Stimulated activated memory B cell treated with anti-CD40 and anti-IgM and Interleukin-4, amounts not matched to agents 10 μg/mL and 1 μg/mL and 100 μg/mL, for 72 hours (primary cell): ENCODE measurements at regions not wholly inside any gene's neighbourhood (a gene's known extent, or its start where the extent isn't known, plus 50 kb on each side); places are given as distances from the start of the nearest gene placed in this dataset.
"Not testable (repeated sequence)": the region's sequence is repeated elsewhere in the genome, so short reads cannot be mapped to it uniquely, and the experiment has no call there.

Experiments used
- ATAC-seq: fragments of 150-1000 bp; cut with Tn5 transposase; 2 replicates; pipeline ENCODE4 v1.10.0; 2021
- H3K27ac Mint-ChIP-seq: one replicate; pipeline ENCODE4 v1.8.0; 2022; ENCODE audit warnings: mild to moderate bottlenecking, mixed read lengths
- H3K27me3 Mint-ChIP-seq: one replicate; pipeline ENCODE4 v1.8.0; 2022; ENCODE audit warnings: mixed read lengths
- H3K36me3 Mint-ChIP-seq: one replicate; pipeline ENCODE4 v1.8.0; 2022; ENCODE audit warnings: mixed read lengths
- H3K4me1 Mint-ChIP-seq: one replicate; pipeline ENCODE4 v1.8.0; 2022; ENCODE audit warnings: mixed read lengths
- H3K4me3 Mint-ChIP-seq: one replicate; pipeline ENCODE4 v1.8.0; 2022; ENCODE audit warnings: mild to moderate bottlenecking, moderate library complexity, mixed read lengths
- H3K9me3 Mint-ChIP-seq: one replicate; pipeline ENCODE4 v1.8.0; 2022; ENCODE audit warnings: mixed read lengths

DNA sequence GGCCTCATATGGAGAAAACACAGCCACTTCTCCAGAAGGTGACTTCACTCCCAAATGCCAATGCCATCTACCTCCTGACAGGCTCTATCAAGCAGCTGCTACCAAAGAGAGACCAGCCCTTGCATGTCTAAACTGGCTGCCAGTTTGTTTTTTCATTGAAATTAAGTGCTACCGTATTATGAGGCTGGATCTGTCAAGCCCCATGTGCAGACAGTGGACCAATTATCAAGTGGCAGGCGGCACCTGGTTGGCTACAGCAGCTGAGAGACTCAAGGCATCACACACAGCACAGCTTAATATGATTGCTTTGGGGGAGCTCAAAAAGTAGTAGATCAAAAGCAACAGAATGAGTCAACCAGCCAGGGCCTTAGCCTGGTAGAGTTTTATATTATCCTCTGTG, 1293.0 kb upstream of the TENM4 start:
- peaks cover 2% of the 10 kb centered on the region for H3K9me3 Mint-ChIP-seq
- ATAC-seq: no peak
- no peaks in the 10 kb centered on the region for H3K36me3 Mint-ChIP-seq
- no peaks in the 10 kb centered on the region for H3K27me3 Mint-ChIP-seq
- no peak overlapping the region for H3K4me3 Mint-ChIP-seq
- no peaks in the 10 kb centered on the region for H3K4me1 Mint-ChIP-seq
- H3K27ac Mint-ChIP-seq: no peak overlapping the region

DNA sequence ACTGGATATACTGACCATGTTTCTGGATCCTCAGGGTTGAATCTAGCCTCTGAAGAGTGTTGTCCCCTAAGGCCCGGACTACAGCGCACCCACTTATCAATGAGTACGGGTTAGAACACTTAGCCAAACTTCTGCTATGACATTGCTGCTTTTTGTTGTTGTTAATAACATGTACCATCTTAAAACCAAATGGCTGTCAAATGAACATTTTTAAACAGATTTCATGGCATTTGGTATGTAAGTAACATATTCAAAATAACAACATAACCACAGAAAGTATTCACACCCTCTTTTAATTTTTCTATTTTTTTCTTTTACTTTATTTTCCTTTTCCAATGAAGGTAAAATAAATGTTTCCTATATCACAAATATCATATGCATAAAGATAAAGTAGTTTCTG, 1292.5 kb upstream of the TENM4 start:
- ATAC-seq: no peak
- no peak overlapping the region for H3K27ac Mint-ChIP-seq
- H3K4me1 Mint-ChIP-seq: no peaks in the 10 kb centered on the region
- H3K27me3 Mint-ChIP-seq: no peaks in the 10 kb centered on the region
- H3K9me3 Mint-ChIP-seq: peaks cover 2% of the 10 kb centered on the region
- H3K4me3 Mint-ChIP-seq: no peak overlapping the region
- no peaks in the 10 kb centered on the region for H3K36me3 Mint-ChIP-seq

DNA sequence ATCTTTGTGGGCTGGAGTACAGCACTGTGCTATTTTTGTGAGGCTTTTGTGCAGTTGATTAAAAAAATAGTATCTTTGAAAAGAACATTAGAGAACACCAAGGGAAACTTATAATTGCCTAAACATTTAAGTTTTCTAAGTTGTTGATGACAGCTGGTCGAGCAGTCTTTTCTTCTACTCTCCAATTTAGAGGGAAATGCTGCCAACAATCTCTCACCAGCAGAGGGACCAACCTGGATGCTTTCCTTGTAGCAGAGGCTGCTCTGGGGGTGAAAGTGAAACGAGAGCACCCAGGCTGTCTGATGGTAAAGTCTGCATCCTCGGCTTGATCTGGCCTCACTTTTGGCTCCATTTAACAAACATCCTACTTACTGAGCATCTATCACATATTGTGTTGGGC, 1286.5 kb upstream of the TENM4 start:
- H3K27me3 Mint-ChIP-seq: no peaks in the 10 kb centered on the region
- H3K27ac Mint-ChIP-seq: no peak overlapping the region
- no peaks in the 10 kb centered on the region for H3K4me1 Mint-ChIP-seq
- no peak overlapping the region for H3K4me3 Mint-ChIP-seq
- H3K36me3 Mint-ChIP-seq: no peaks in the 10 kb centered on the region
- ATAC-seq: no peak
- H3K9me3 Mint-ChIP-seq: no peaks in the 10 kb centered on the region

DNA sequence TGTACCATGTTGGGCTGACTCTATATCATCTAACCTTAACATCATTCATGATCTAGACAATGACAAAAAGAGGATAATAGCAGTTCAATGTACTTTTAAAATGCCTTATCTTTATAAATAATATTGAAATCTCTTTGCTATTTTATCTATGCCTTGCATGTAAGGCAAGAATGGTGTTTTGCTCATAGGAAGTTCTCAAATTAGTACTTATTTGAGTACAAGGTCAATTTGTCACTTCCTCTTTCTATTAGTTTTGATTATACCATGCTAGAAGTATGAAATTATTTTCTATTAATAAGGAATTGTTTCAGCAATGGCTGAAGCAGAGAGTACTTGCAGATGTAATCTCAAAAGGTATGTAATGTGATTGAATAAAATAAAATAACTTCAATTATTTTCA, 1285.4 kb upstream of the TENM4 start:
- H3K4me3 Mint-ChIP-seq: no peak overlapping the region
- no peak overlapping the region for H3K27ac Mint-ChIP-seq
- no peaks in the 10 kb centered on the region for H3K27me3 Mint-ChIP-seq
- no peaks in the 10 kb centered on the region for H3K4me1 Mint-ChIP-seq
- no peaks in the 10 kb centered on the region for H3K36me3 Mint-ChIP-seq
- no peaks in the 10 kb centered on the region for H3K9me3 Mint-ChIP-seq
- ATAC-seq: no peak

DNA sequence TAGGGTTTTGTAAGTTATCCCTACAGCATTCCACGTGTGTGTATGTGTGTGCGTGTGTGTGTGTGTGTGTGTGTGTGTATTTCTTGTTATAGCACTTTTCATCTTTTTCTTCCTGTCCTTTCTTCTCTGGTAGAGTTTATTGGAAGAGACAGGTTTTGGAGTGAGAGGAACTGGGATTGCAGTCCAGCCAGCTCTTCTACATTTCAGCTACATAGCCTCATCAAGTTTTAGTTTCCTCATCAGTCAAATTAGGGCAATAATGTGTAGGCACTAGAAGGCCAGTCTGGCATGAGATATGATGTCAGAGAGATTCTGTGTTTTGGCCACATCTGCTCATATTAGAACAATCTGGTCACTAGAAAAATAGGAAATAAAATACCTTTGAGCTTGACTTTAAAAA, 1283.5 kb upstream of the TENM4 start:
- Mint-ChIP-seq H3K4me3 (no peak overlapping the region), H3K27ac (no peak overlapping the region), H3K4me1 (no peaks in the 10 kb centered on the region), H3K27me3 (no peaks in the 10 kb centered on the region), H3K36me3 (no peaks in the 10 kb centered on the region), H3K9me3 (peaks cover 2% of the 10 kb centered on the region)
- ATAC-seq: no peak

DNA sequence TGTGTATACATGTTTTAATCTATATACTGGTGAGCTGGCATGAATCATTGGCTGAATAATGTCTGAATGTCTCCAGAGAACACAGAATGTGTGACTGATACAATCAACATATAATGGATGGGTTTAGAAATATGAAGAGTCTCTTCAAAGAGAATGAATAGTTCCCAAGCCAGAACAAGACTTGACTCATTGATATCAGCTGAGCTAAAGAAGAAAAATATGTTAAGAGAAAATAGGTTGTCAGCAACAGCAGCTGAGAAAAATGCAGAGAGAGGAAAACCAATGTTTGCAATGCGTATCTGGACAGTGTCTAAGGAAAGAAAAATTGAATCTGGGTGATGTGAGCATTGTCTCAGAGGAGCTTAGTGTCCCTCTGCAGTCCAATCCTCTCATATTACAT, 1281.8 kb upstream of the TENM4 start:
- H3K4me1 Mint-ChIP-seq: no peaks in the 10 kb centered on the region
- no peak for ATAC-seq
- H3K27me3 Mint-ChIP-seq: no peaks in the 10 kb centered on the region
- H3K27ac Mint-ChIP-seq: no peak overlapping the region
- no peaks in the 10 kb centered on the region for H3K36me3 Mint-ChIP-seq
- H3K9me3 Mint-ChIP-seq: peaks cover 2% of the 10 kb centered on the region
- no peak overlapping the region for H3K4me3 Mint-ChIP-seq

DNA sequence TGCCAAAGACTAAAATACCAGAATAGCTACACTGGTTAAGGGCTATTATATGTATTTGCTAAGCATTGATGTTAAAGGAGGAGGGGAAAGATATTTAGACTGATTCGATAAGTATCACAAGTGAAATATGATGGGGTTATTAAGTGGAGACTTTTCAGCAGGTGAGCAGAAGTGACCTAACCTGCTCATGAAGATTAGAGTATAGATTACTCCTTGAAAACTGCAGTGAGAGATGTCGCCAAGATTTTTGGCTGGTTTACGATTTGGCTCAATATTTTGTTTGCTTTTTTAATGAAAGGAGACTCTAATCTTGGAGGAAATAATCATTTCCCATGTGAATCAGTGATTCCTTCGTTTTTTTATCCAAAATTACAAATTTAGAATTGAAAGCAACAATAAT, 1279.5 kb upstream of the TENM4 start:
- Mint-ChIP-seq H3K27me3 (no peaks in the 10 kb centered on the region), H3K27ac (no peak overlapping the region), H3K9me3 (peaks cover 2% of the 10 kb centered on the region), H3K4me3 (no peak overlapping the region), H3K4me1 (no peaks in the 10 kb centered on the region), H3K36me3 (no peaks in the 10 kb centered on the region)
- ATAC-seq: no peak

DNA sequence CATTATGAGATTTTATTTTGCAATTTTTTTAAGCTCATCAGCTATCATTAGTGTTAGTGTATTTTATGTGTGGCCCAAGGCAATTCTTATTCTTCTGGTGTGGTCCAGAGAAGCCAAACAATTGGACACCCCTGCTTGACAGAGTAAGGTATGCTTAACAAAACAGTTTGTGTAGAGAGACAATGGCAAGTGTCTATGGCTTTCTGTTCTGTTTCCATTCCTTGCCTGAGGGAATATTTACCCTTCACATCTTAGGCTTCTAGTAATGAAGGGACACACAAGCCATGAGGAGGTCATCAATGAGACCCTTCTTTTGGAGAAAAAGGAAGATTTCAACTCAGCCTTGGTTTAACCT, 1278.4 kb upstream of the TENM4 start:
- Mint-ChIP-seq H3K27ac (no peak overlapping the region), H3K27me3 (no peaks in the 10 kb centered on the region), H3K4me3 (no peak overlapping the region), H3K9me3 (peaks cover 6% of the 10 kb centered on the region), H3K4me1 (no peaks in the 10 kb centered on the region), H3K36me3 (no peaks in the 10 kb centered on the region)
- ATAC-seq: no peak

DNA sequence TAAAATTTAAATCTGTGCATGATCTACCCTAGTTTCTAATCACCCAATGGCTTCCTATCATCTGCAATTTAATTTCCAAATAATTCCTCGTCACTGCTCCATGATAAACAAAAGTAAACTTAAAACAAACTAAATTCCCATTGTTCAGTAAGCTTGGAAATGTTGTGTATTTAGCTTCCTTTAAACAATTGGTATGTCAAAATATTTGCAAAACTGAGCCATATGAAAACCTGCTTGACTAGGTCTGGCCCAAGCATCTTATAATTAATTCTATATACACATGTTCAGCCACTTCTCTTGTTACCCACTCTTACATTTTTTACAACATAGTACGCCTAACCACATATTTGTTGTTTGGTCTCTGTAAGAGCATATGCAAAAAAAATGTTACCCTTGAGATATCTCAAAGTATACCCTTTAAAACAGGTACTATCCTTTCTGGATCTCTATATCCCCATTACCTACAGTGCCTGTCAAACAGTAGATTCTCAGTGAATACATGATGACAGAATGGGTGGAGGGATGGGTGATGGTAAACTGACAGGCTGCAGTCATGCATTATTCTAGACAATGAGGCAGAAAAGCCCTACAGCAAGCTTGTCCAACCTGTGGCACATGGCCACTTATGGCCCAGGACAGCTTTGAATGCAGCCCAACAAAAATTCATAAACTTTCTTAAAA, 1277.9 kb upstream of the TENM4 start:
- Mint-ChIP-seq H3K4me3 (no peak overlapping the region), H3K27me3 (no peaks in the 10 kb centered on the region), H3K9me3 (peaks cover 6% of the 10 kb centered on the region), H3K4me1 (no peaks in the 10 kb centered on the region), H3K36me3 (no peaks in the 10 kb centered on the region), H3K27ac (no peak overlapping the region)
- no peak for ATAC-seq

DNA sequence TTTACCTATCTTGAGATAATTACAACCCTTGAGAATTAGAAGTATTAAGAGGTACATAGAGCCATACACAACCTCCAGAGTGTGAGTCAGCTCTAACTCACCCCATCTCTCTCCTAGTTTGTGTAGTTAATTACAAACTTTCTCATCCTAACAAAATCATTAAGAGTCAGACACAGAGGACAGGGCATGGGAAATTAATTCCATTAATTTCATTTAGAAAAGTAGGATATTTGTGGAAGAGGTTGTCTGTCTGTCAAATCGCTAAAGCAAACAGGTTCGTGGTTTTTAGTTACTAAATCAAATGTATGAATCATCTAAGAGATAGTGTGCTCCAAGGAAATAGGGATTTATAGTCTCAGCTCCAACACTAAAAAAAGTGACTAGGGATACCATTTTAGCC, 1261.4 kb upstream of the TENM4 start:
- Mint-ChIP-seq H3K4me3 (no peak overlapping the region), H3K9me3 (no peaks in the 10 kb centered on the region), H3K36me3 (no peaks in the 10 kb centered on the region), H3K4me1 (no peaks in the 10 kb centered on the region), H3K27me3 (no peaks in the 10 kb centered on the region), H3K27ac (no peak overlapping the region)
- ATAC-seq: no peak

DNA sequence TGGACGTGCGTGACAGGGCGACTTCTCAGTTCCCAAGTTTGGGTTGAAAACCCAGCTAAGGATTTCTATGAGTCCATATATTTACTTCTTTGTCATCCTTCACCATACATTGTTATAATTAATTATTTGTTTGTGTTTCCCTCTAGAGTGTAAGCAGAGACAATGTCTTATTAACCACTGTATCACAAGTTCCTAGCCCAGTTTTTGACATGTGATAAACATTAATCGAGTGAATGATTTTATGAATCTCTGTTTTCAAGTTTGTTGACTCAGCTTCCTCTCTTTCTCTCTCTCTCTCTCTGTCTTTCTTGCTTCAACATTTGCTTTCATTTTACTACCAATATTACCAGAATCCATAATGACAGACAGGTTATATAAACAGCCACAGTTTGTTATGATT, 1259.6 kb upstream of the TENM4 start:
- H3K27me3 Mint-ChIP-seq: no peaks in the 10 kb centered on the region
- no peak for ATAC-seq
- H3K36me3 Mint-ChIP-seq: no peaks in the 10 kb centered on the region
- no peaks in the 10 kb centered on the region for H3K4me1 Mint-ChIP-seq
- H3K27ac Mint-ChIP-seq: no peak overlapping the region
- H3K9me3 Mint-ChIP-seq: no peaks in the 10 kb centered on the region
- no peak overlapping the region for H3K4me3 Mint-ChIP-seq

DNA sequence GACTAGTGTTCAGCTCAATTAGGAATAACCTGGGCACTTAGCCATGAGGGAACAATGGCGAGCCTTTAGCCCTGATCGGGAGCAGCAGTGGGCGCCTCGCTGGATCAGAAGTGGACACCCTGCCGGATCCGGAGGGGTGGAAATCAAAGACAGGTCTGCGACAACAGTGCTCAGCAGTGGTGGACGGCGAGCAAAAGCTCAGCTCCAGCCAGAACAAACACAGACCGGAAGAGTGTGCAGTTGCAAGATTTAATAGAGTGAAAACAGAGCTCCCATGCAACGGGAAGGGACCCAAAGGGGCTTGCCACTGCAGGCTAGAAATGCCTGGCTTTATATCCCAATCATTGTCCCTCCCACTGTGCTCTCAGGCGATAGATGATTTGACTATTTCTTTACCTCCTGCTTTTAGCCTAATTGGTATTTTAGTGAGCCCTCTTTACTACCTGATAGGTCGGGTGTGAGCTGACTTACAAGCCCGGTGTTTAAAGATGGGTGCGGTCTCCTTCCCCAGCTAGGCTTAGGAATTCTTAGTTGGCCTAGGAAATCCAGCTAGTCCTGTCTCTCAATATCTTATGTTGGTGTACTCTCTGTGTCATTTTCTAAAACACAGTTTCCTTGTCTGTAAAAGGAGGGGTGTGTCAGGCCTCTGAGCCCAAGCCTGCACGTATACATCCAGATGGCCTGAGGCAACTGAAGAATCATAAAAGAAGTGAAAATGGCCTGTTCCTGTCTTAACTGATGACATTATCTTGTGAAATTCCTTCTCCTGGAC, 1258.8 kb upstream of the TENM4 start:
- not testable (repeated sequence) for H3K36me3 Mint-ChIP-seq, H3K27ac Mint-ChIP-seq, H3K27me3 Mint-ChIP-seq, ATAC-seq, H3K9me3 Mint-ChIP-seq, H3K4me3 Mint-ChIP-seq, H3K4me1 Mint-ChIP-seq

DNA sequence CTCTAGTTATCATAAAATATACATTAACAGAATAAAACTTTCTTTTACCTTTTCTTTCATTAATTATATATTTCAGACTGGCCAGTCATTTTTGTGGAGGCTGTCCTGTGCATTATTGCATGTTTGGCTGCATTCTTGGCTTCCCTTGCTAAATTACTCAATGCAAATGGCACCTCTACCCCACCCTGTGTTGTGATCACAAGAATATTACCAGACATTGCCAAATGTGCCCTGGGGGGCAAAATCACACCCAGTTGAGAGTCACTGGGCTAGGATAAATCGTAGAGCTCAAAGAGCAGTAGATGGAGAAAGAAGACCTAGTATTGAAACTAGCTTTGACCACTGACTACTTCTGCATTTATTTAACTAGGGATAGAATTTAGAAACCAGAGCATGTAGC, 1257.8 kb upstream of the TENM4 start:
- no peak overlapping the region for H3K4me3 Mint-ChIP-seq
- no peaks in the 10 kb centered on the region for H3K27me3 Mint-ChIP-seq
- no peak overlapping the region for H3K27ac Mint-ChIP-seq
- ATAC-seq: no peak
- H3K9me3 Mint-ChIP-seq: no peaks in the 10 kb centered on the region
- no peaks in the 10 kb centered on the region for H3K36me3 Mint-ChIP-seq
- H3K4me1 Mint-ChIP-seq: no peaks in the 10 kb centered on the region

DNA sequence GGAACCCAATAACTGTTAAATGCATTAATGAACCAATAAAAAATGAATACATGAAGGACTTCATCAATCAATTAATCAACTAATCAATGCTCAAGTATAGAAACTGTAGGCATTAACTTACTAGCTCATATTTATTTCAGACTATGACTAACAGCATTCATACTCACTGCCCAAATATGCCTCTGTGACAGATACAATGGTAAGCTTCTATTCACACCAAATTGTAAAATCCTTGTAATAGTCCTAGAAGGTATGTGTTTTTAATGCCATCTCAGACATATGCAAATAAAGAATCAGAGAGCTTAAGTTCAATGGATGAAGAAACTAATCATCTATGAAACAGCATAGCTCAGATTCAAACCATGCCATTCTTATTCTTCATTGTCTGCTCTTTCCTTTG, 1253.6 kb upstream of the TENM4 start:
- Mint-ChIP-seq H3K4me3 (no peak overlapping the region), H3K36me3 (no peaks in the 10 kb centered on the region), H3K4me1 (no peaks in the 10 kb centered on the region), H3K27ac (no peak overlapping the region), H3K9me3 (no peaks in the 10 kb centered on the region), H3K27me3 (no peaks in the 10 kb centered on the region)
- ATAC-seq: no peak

DNA sequence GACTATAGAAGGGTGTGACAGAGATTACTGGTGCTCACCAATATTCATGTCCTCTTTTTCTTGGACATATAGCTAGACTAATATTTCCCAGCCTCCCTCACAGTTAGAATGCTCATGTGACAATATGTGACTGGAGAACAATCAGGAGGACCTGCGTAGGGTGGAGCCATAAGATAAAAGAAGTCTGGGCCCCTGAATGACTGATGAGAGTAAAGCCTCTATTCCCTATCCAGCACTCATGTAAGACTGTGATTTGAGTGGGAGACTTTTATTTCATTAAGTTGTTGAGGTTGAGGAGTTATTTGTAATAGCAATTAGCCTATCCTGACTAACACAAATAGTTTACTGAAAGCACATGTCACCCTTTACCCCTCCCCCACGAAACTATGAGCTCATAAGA, 1247.1 kb upstream of the TENM4 start:
- Mint-ChIP-seq H3K36me3 (no peaks in the 10 kb centered on the region), H3K27me3 (no peaks in the 10 kb centered on the region), H3K4me3 (no peak overlapping the region), H3K4me1 (no peaks in the 10 kb centered on the region), H3K9me3 (peaks cover 4% of the 10 kb centered on the region), H3K27ac (no peak overlapping the region)
- ATAC-seq: no peak

DNA sequence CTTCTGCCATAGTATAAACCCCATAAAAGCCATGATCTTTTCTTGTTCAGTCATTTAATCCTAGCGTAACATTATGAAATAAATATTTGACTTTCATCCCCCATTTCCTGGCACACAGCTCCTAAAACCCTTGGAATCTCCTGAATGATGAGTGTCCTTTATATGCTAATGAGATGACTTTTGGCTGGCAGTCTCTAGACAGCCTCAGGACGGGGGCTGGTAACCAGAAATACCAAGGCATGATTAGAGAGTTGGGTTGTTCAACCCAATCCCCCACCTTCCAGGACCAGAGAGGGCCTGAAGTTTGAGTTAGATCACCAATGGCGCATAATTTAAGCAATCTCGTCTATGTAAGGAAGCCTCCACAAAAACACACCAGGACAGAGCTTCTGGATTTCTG, 1246.1 kb upstream of the TENM4 start:
- Mint-ChIP-seq H3K4me1 (no peaks in the 10 kb centered on the region), H3K36me3 (no peaks in the 10 kb centered on the region), H3K9me3 (peaks cover 4% of the 10 kb centered on the region), H3K27me3 (no peaks in the 10 kb centered on the region), H3K4me3 (no peak overlapping the region), H3K27ac (no peak overlapping the region)
- no peak for ATAC-seq
